Keratinocyte (primary cell): ENCODE measurements at regions not wholly inside any gene's neighbourhood (a gene's known extent, or its start where the extent isn't known, plus 50 kb on each side); places are given as distances from the start of the nearest gene placed in this dataset.

Source experiments
- DNase-seq: peaks from one replicate; pipeline ENCODE4 v3.0.0-alpha.2; 2011; ENCODE audit warnings: low read depth, missing footprints, low spot score
- FAIRE-seq: peaks from 2 replicates; lab custom pipeline; 2011; peaks lifted over from hg19 to GRCh38; lab: Jason Lieb, UNC
- H2AFZ ChIP-seq: 2 replicates; pipeline ENCODE4 v1.6.0; 2012; ENCODE audit warnings: low read length, control low read depth, inconsistent platforms; ENCODE audit not compliant: control insufficient read depth
- H3K27ac ChIP-seq: 2 replicates; pipeline ENCODE4 v1.5.1; 2011; ENCODE audit warnings: low read length; ENCODE audit not compliant: control insufficient read depth, insufficient read depth
- H3K27me3 ChIP-seq: 3 replicates; pipeline ENCODE4 v1.6.0; 2011; ENCODE audit warnings: low read length; ENCODE audit not compliant: control insufficient read depth, insufficient read depth; ENCODE audit errors: extremely low read depth
- H3K36me3 ChIP-seq, 2 experiments: 2 replicates in 1 of 2; 3 replicates in 1 of 2; pipeline ENCODE4 v1.5.1; 2011; ENCODE audit warnings: low read length in 2 of 2, mild to moderate bottlenecking in 1 of 2; ENCODE audit not compliant: control insufficient read depth in 2 of 2, insufficient read depth in 2 of 2; ENCODE audit errors: extremely low read depth in 1 of 2
- H3K4me1 ChIP-seq: 3 replicates; pipeline ENCODE4 v1.5.1; 2011; ENCODE audit warnings: low read length; ENCODE audit not compliant: control insufficient read depth, insufficient read depth; ENCODE audit errors: extremely low read depth
- H3K4me2 ChIP-seq: 3 replicates; pipeline ENCODE4 v1.6.0; 2011; ENCODE audit warnings: low read depth, low read length; ENCODE audit not compliant: control insufficient read depth, insufficient read depth; ENCODE audit errors: extremely low read depth
- H3K4me3 ChIP-seq, 3 experiments: fragments of 200-600 bp in 1 of 3; sonication (generic) in 1 of 3; 2 replicates in 2 of 3; 3 replicates in 1 of 3; pipeline ENCODE4 v1.5.1; 2011 to 2016; ENCODE audit warnings: low read length in 3 of 3, mild to moderate bottlenecking in 3 of 3, control low read depth in 2 of 3, inconsistent platforms in 1 of 3, low read depth in 1 of 3, mixed read lengths in 1 of 3, mixed run types in 1 of 3, moderate library complexity in 1 of 3; ENCODE audit not compliant: control insufficient read depth in 2 of 3, insufficient read depth in 2 of 3; ENCODE audit errors: extremely low read depth in 1 of 3
- H3K79me2 ChIP-seq: 2 replicates; pipeline ENCODE4 v1.6.0; 2012; ENCODE audit warnings: low read length; ENCODE audit not compliant: control insufficient read depth, insufficient read depth
- H3K9ac ChIP-seq: 3 replicates; pipeline ENCODE4 v1.6.0; 2011; ENCODE audit warnings: low read length; ENCODE audit not compliant: control insufficient read depth, insufficient read depth; ENCODE audit errors: extremely low read depth
- H3K9me1 ChIP-seq: 3 replicates; pipeline ENCODE4 v1.6.0; 2011; ENCODE audit warnings: low read length; ENCODE audit not compliant: control insufficient read depth, insufficient read depth; ENCODE audit errors: extremely low read depth
- H3K9me3 ChIP-seq: 2 replicates; pipeline ENCODE4 v1.5.1; 2012; ENCODE audit warnings: low read depth, low read length; ENCODE audit not compliant: control insufficient read depth
- H4K20me1 ChIP-seq: 3 replicates; pipeline ENCODE4 v1.6.0; 2011; ENCODE audit warnings: low read length; ENCODE audit not compliant: control insufficient read depth, insufficient read depth; ENCODE audit errors: extremely low read depth
- EZH2 ChIP-seq: IDR thresholded peaks from one replicate; pipeline ENCODE4 v1.6.1; 2012; ENCODE audit warnings: inconsistent platforms, mild to moderate bottlenecking, low read length, moderate library complexity
- dilution Hi-C: fragments of 300-500 bp; cut with MboI; formaldehyde crosslinking; loops from one replicate; pipeline ENCODE4 v1.7.0; 2020; ENCODE audit warnings: low sequenced_read_pairs; ENCODE audit not compliant: extremely low pct_ligation_motif_present
- TF ChIP-seq, protein P1 (sequence below), 3 experiments: IDR thresholded peaks in 1 of 3; conservative IDR thresholded peaks in 1 of 3; optimal IDR thresholded peaks in 1 of 3; 2 replicates in 2 of 3; 3 replicates in 1 of 3; pipeline versions ENCODE3 to v1.5.1; 2011; ENCODE audit warnings: low read length in 3 of 3, mild to moderate bottlenecking in 3 of 3, moderate library complexity in 2 of 3, control low read depth in 1 of 3, inconsistent platforms in 1 of 3; ENCODE audit not compliant: insufficient read depth in 2 of 3; ENCODE audit errors: extremely low read depth in 1 of 3

DNA sequence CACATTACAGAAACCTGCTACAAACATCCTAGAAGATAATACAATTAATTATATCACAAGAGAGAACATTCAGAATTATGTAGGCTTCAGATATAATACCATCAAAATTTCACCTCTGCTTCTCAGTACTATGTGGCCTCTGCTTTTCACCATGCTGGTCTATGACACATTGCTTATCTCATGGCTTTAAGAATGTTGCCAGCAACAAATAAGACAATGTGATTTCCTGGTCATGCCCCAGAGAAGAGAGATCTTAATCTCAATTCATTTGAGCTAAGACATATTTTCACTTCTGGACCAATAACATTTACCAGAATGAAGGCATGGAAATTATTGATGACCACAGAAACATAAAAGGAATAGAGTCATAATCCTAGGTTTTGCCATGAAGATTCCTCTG is 1233.4 kb upstream of the ADGRL3 start:
- H3K9me3 ChIP-seq, result no peaks in the 10 kb centered on the region
- H3K27ac ChIP-seq, result no peak overlapping the region
- H3K36me3 ChIP-seq, result no peaks in the 10 kb centered on the region
- H3K4me1 ChIP-seq, result no peaks in the 10 kb centered on the region
- H3K9ac ChIP-seq, result no peak overlapping the region
- no peak for DNase-seq
- no peak overlapping the region for H3K4me2 ChIP-seq
- H3K79me2 ChIP-seq, result no peaks in the 10 kb centered on the region
- no peaks in the 10 kb centered on the region for H4K20me1 ChIP-seq
- no peak for TF ChIP-seq EZH2
- TF ChIP-seq, protein P1, sequence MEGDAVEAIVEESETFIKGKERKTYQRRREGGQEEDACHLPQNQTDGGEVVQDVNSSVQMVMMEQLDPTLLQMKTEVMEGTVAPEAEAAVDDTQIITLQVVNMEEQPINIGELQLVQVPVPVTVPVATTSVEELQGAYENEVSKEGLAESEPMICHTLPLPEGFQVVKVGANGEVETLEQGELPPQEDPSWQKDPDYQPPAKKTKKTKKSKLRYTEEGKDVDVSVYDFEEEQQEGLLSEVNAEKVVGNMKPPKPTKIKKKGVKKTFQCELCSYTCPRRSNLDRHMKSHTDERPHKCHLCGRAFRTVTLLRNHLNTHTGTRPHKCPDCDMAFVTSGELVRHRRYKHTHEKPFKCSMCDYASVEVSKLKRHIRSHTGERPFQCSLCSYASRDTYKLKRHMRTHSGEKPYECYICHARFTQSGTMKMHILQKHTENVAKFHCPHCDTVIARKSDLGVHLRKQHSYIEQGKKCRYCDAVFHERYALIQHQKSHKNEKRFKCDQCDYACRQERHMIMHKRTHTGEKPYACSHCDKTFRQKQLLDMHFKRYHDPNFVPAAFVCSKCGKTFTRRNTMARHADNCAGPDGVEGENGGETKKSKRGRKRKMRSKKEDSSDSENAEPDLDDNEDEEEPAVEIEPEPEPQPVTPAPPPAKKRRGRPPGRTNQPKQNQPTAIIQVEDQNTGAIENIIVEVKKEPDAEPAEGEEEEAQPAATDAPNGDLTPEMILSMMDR (optimal IDR thresholded peaks at IDR 0.05 in 1 of 3, IDR thresholded peaks at IDR 0.05 in 1 of 3, conservative IDR thresholded peaks at IDR 0.05 in 1 of 3; ENCODE audit: extremely low read depth in 1 of 3, insufficient read depth in 2 of 3, low read length in 3 of 3), result no peak
- FAIRE-seq, result no peak
- no peak overlapping the region for H2AFZ ChIP-seq
- H3K9me1 ChIP-seq, result no peaks in the 10 kb centered on the region
- dilution Hi-C loops, result no loop called here
- H3K4me3 ChIP-seq, result no peak overlapping the region
- H3K27me3 ChIP-seq, result no peaks in the 10 kb centered on the region

DNA sequence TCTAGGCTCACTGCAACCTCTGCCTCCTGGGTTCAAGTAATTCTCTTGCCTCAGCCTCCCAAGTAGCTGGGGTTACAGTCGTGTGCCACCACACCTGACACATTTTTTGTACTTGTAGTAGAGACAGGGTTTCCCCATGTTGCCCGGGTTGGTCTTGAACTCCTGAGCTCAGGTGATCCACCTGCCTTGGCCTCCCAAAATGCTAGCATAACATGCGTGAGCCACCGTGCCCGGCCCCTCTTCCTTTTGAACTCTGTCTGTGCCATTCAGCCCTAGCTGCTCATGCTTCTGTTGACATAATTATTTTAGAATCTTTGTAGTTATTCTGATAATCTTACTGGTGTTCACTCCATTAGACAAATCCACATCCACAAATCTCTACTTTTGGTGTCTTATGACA is 1231.3 kb upstream of the ADGRL3 start:
- TF ChIP-seq, protein P1 (optimal IDR thresholded peaks at IDR 0.05 in 1 of 3, IDR thresholded peaks at IDR 0.05 in 1 of 3, conservative IDR thresholded peaks at IDR 0.05 in 1 of 3; ENCODE audit: extremely low read depth in 1 of 3, insufficient read depth in 2 of 3, low read length in 3 of 3), result no peak
- no peak for TF ChIP-seq EZH2
- H4K20me1 ChIP-seq, result no peaks in the 10 kb centered on the region
- H3K36me3 ChIP-seq, result no peaks in the 10 kb centered on the region
- no peak overlapping the region for H3K4me3 ChIP-seq
- H3K4me2 ChIP-seq, result no peak overlapping the region
- H3K79me2 ChIP-seq, result no peaks in the 10 kb centered on the region
- H3K9me1 ChIP-seq, result no peaks in the 10 kb centered on the region
- no peak overlapping the region for H2AFZ ChIP-seq
- DNase-seq (no peak), FAIRE-seq (no peak)
- no peaks in the 10 kb centered on the region for H3K27me3 ChIP-seq
- H3K4me1 ChIP-seq, result no peaks in the 10 kb centered on the region
- no peak overlapping the region for H3K27ac ChIP-seq
- H3K9ac ChIP-seq, result no peak overlapping the region
- dilution Hi-C loops, result no loop called here
- H3K9me3 ChIP-seq, result no peaks in the 10 kb centered on the region
